A673 (cell line): ENCODE measurements at regions not wholly inside any gene's neighbourhood (a gene's known extent, or its start where the extent isn't known, plus 50 kb on each side); places are given as distances from the start of the nearest gene placed in this dataset.

Experiments
- BruUV-seq: library from RNA; stranded (reverse); fragments of 400-500 nt; replicated peaks from 2 replicates; lab custom pipeline; 2021; lab: Mats Ljungman, UMichigan
- CTCF ChIA-PET: fragments of 300-600 bp; sonication (Branson Sonifier 250); formaldehyde crosslinking; loops from one replicate; lab custom pipeline; 2022; ENCODE audit warnings: antibody characterized with exemption; lab: Charles Lee
- POLR2A ChIA-PET: fragments of 300-600 bp; sonication (Branson Sonifier 250); formaldehyde crosslinking; loops from one replicate; lab custom pipeline; 2022; ENCODE audit warnings: antibody characterized with exemption; ENCODE audit not compliant: low non-redundant PET; lab: Charles Lee
- DNase-seq: peaks from one replicate; pipeline ENCODE4 v3.0.0-alpha.2; 2015; ENCODE audit warnings: low spot score
- H3K27ac ChIP-seq: fragments of 200-600 bp; sonication (generic); 2 replicates; pipeline ENCODE4 v1.5.1; 2016; ENCODE audit warnings: mixed run types, low read depth, mild to moderate bottlenecking, mixed read lengths, antibody characterized with exemption, low read length; ENCODE audit not compliant: poor library complexity, severe bottlenecking
- H3K27me3 ChIP-seq: fragments of 200-600 bp; sonication (generic); replicated peaks from 2 replicates; pipeline ENCODE4 v1.6.1; 2017; ENCODE audit warnings: mixed run types, low read depth, mild to moderate bottlenecking, mixed read lengths, antibody characterized with exemption, low read length; ENCODE audit not compliant: insufficient read depth, poor library complexity
- H3K36me3 ChIP-seq: fragments of 200-600 bp; sonication (generic); 2 replicates; pipeline ENCODE4 v1.6.1; 2016; ENCODE audit warnings: mixed run types, mild to moderate bottlenecking, mixed read lengths, antibody characterized with exemption, low read length; ENCODE audit not compliant: insufficient read depth, poor library complexity, severe bottlenecking
- H3K4me1 ChIP-seq: fragments of 200-600 bp; sonication (generic); 2 replicates; pipeline ENCODE4 v1.6.1; 2017; ENCODE audit warnings: mixed run types, mild to moderate bottlenecking, mixed read lengths, antibody characterized with exemption, low read length; ENCODE audit not compliant: insufficient read depth, poor library complexity, severe bottlenecking
- H3K4me3 ChIP-seq: fragments of 200-600 bp; sonication (generic); 2 replicates; pipeline ENCODE4 v1.5.1; 2016; ENCODE audit warnings: low read depth, mixed run types, mild to moderate bottlenecking, mixed read lengths, low read length; ENCODE audit not compliant: poor library complexity, severe bottlenecking
- H3K9me3 ChIP-seq: fragments of 200-600 bp; sonication (generic); 2 replicates; pipeline ENCODE4 v1.6.1; 2016; ENCODE audit warnings: mixed run types, low read depth, mild to moderate bottlenecking, mixed read lengths, antibody characterized with exemption, low read length; ENCODE audit not compliant: poor library complexity, severe bottlenecking
- CTCF ChIP-seq: fragments of 300-800, 200-600 bp; sonication (generic); conservative IDR thresholded peaks from 2 replicates; pipeline ENCODE4 v1.5.1; 2017; ENCODE audit warnings: low read depth, mild to moderate bottlenecking, antibody characterized with exemption, low read length, moderate library complexity, mixed read lengths
- EZH2 ChIP-seq: fragments of 200-600 bp; sonication (generic); IDR thresholded peaks from 2 replicates; pipeline ENCODE4 v1.6.1; 2017; ENCODE audit warnings: borderline replicate concordance, low read depth, mild to moderate bottlenecking, mixed read lengths, antibody characterized with exemption, low read length; ENCODE audit not compliant: poor library complexity, severe bottlenecking
- intact Hi-C: fragments of 100-400 bp; cut with micrococcal nuclease; formaldehyde crosslinking; loops from one replicate; pipeline ENCODE4 v1.10.0; 2022; ENCODE audit not compliant: unreplicated experiment

GRCh38 chr20:21873291-21873690, 167.8 kb downstream of the PAX1 start:
- no peak for DNase-seq
- ChIA-PET CTCF (no interaction called here), POLR2A (no interaction called here)
- TF ChIP-seq EZH2 = no peak
- TF ChIP-seq CTCF = no peak
- no peaks in the 10 kb centered on the region for H3K4me1 ChIP-seq
- BruUV-seq = no TSS peak
- no peak overlapping the region for H3K27ac ChIP-seq
- no peaks in the 10 kb centered on the region for H3K9me3 ChIP-seq
- no peak overlapping the region for H3K4me3 ChIP-seq
- no peaks in the 10 kb centered on the region for H3K36me3 ChIP-seq
- peaks cover 27% of the 10 kb centered on the region for H3K27me3 ChIP-seq
- intact Hi-C loops = no loop called here

- POLR2A ChIA-PET = no interaction called here
- Histone ChIP-seq H3K4me3 (no peak overlapping the region), H3K9me3 (no peaks in the 10 kb centered on the region), H3K27ac (no peak overlapping the region), H3K36me3 (no peaks in the 10 kb centered on the region), H3K4me1 (no peaks in the 10 kb centered on the region), H3K27me3 (peaks cover 29% of the 10 kb centered on the region)
- TF ChIP-seq CTCF = no peak
- CTCF ChIA-PET = no interaction called here
- no TSS peak for BruUV-seq
- DNase-seq = no peak
- intact Hi-C loops = no loop called here
These were observed 162.3 kb downstream of the PAX1 start for GRCh38 chr20:21867811-21868210.

- peaks cover 26% of the 10 kb centered on the region for H3K27me3 ChIP-seq
- no TSS peak for BruUV-seq
- intact Hi-C loops = no loop called here
- H3K27ac ChIP-seq = no peak overlapping the region
- no peaks in the 10 kb centered on the region for H3K9me3 ChIP-seq
- DNase-seq = no peak
- no peak for TF ChIP-seq CTCF
- no peaks in the 10 kb centered on the region for H3K4me1 ChIP-seq
- H3K36me3 ChIP-seq = no peaks in the 10 kb centered on the region
- no peak overlapping the region for H3K4me3 ChIP-seq
- ChIA-PET CTCF (no interaction called here), POLR2A (no interaction called here)
These were observed 161.9 kb downstream of the PAX1 start for GRCh38 chr20:21867353-21867752.
